GM19328 (cell line): ENCODE measurements at regions not wholly inside any gene's neighbourhood (a gene's known extent, or its start where the extent isn't known, plus 50 kb on each side); places are given as distances from the start of the nearest gene placed in this dataset.
"Not testable (repeated sequence)": the region's sequence is repeated elsewhere in the genome, so short reads cannot be mapped to it uniquely, and the experiment has no call there.

ENCODE experiments used
- ATAC-seq: cut with Tn5 transposase; IDR thresholded peaks from one replicate; pipeline ENCODE4 v1.9.1; 2021; ENCODE audit warnings: mild to moderate bottlenecking, moderate library complexity; ENCODE audit not compliant: unreplicated experiment

GRCh38 chr4:176622251-176622948 lies 170.3 kb downstream of the VEGFC start:
- ATAC-seq, result no peak

GRCh38 chr4:176624983-176625610 lies 167.6 kb downstream of the VEGFC start:
- ATAC-seq, result not testable (repeated sequence)

- ATAC-seq, result no peak
These were observed 164.8 kb downstream of the VEGFC start for GRCh38 chr4:176627916-176628315.

GRCh38 chr4:176631611-176632010 lies 161.1 kb downstream of the VEGFC start:
- no peak for ATAC-seq
